Activated CD4-positive, alpha-beta T cell treated with anti-CD3 and anti-CD28 coated beads, Interleukin-10, Interleukin-2, amounts not matched to agents 100 ng/mL and 50 ng/mL, durations not matched to agents 16 hours and 8 hours (primary cell): ENCODE measurements at regions not wholly inside any gene's neighbourhood (a gene's known extent, or its start where the extent isn't known, plus 50 kb on each side); places are given as distances from the start of the nearest gene placed in this dataset.
A peak's percentile ranks its signal among the peaks of the same experiment; 100 is the strongest.

Source experiments
- DNase-seq: peaks from one replicate; pipeline ENCODE4 v3.0.0-alpha.2; 2020

DNA sequence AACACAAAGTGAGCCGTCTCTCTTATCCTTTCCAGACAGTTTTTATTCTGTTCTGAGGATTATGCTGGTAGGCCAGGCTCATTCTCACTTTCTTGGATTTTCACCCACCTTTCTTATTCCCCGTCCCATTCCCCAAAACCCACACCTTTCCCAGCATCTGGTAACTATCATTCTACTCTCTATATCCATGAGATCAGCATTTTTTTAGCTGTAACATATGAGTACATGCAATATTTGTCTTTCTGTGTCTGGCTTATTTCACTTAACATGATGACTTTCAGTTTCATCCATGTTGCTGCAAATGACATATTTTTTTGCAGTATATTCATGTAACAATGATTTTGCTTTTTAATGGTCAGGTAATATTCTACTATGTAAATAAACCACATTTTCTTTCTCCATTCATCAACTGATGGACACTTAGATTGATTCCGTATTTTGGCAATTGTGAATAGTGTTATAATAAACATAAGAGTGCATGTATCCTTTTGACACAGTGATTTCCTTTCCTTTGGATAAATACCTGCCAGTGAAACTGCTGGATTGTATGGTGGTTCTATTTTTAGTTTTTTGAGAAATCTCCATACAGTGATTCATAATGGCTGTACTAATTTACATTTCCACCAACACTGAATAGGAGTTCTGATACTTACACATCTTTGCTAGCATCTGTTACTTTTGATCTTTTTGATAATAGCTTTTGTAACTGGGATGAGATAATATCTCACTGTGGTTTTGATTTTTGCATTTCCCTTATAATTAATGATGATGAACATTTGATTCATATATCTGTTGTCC lies 289.3 kb downstream of the RPRM start:
- DNase-seq = no peak

DNA sequence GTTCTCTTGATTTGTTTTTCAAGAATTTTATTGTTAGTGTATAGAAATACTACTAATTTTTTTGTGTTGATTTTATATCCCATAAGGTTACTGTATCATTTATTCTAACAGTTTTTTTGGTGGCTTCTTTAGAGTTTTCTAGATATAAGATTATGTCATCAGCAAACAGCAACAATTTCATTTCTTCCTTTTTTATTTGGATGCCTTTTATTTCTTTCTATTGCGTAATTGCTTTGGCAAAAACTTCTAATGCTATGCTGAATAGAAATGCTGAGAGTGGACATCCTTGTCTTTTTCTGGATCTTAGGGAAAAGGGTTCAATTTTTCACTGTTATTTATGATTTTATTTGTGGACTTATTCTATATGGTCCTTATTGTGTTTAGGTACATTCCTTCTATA lies 298.8 kb downstream of the RPRM start:
- DNase-seq = no peak

DNA sequence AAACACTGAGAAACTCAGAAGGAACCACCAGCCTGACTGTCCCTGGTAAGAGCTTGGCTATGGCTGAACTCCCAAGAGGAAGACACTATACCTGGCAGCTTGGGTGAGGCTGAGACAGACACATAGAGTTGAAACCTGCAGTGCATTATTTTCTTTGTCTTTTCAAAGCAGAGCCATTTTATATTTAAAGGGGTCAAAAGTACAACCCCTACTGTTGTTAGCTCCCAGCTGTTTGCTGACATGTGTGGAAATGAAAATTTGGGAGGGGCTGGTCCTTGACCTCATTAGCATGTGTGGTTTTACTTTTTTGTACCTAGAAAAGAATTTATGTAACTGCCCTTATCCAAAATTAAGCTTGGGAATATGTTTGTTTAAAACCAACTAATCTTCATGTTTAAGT lies 309.0 kb downstream of the RPRM start:
- no peak for DNase-seq

DNA sequence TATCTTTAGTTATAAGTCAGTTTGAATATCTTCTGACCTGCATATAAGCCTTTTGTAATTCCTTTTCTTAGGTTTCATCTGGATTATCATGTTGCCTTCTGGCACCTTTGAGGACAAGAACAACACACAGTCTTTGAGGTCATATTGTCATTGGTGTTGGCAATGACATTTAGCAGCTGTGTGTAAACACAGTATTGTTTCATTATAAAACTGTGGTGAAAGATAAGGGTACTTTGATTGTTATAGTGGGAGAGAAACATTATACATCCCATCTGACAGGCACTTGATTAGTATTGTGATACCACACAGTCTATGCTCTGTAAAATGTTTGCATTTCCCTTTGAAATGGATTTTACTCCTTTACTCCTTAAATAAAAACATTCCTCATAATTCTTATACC lies 313.5 kb downstream of the RPRM start:
- no peak for DNase-seq

DNA sequence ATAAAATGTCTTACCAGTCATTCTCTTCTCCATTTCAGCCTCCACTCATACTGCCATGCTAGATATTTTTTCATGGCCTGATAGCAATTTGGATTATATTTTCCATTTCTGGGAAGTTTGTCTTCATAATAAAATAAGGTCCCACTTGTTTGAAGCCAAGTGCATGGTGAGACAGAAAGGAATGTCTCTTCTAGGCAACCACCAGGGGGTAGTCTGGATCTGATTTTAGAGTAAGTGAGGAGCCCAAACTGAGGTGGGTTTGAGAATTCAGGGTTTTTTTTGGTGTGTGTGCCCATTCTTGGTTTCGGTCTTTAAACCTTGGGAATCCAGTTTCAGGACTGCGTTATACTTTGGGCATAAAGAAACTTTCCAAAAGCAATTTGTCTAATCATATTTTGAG lies 315.5 kb downstream of the RPRM start:
- peak; percentile 21 for DNase-seq

DNA sequence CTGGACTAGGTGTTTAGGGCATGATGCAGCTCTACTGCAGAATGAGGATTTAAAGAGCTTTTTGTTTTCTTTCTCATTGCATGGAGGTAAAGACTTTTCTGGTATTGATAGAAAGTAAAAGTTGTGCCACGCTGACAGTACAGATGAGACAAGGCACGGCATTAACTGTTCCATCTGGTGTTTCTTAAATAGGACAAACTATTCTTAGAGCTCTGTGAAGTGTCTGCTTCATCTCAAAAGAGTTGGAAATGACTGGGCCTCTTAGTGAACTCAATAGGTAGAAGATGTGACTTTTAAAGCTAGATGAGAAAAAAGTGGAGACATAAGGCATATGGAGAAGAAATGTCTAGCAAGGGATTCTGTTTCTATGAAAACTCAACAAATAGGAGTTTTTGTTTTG lies 321.8 kb downstream of the RPRM start:
- no peak for DNase-seq

DNA sequence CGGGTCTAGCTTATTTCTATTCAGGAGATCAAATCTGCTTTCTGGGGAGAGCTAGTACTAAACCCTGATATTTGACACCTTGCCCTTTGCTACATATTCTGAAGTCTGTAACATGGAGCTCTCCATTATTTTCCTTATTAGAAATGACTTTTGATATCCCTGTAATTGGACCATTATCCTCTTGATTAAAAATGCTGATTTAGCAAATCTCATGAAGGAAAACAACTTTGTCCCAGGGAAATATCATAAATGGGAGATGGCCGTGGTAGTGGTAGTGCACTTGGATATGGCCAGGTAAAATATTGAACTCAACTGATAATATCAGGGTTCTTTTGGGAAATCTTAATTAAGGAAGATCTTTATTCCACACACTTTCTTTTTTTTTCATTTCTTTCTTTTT lies 326.5 kb downstream of the RPRM start:
- DNase-seq = no peak

DNA sequence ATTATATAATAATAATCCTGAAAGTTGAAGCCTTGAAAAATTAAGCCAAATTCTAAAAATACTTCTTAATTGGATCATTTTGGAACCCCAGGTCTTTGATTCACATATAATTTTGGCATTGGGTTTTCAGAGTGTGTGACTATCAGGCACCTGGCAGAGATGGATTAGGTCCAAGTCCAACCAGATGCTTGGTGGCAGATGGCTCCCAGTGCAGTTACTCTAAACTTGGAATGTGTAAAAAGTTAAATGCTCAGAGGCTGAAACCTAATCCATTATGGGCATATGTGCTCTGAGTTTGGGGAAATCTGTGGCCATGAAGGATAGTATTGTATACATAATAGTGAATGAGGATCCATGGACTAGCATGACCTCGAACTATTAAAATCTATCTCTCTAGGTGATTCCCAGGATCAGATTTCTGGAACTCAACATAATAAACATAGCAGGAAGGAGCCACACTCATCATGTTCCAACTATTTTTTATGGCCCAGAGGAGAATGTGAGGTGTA lies 333.0 kb downstream of the RPRM start:
- DNase-seq = no peak

DNA sequence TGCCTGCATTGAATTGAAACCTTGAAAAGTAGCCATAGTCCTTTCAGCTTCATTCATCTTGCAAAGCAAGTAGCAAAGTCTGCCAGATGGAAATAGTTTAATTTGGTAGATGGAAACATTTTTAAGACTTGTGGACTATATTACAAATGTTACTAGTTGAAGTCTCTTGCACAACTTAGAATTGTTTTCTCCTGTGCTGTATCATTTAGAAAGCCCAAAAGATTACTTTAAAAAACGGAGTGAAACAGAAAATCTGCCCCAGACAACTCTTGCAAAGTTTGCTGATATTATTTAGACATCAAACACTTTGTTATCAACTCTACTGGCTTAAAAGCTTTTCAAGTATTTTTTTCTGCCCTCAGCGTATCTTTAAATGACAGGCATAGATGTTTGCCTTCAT lies 335.0 kb downstream of the RPRM start:
- DNase-seq = no peak

DNA sequence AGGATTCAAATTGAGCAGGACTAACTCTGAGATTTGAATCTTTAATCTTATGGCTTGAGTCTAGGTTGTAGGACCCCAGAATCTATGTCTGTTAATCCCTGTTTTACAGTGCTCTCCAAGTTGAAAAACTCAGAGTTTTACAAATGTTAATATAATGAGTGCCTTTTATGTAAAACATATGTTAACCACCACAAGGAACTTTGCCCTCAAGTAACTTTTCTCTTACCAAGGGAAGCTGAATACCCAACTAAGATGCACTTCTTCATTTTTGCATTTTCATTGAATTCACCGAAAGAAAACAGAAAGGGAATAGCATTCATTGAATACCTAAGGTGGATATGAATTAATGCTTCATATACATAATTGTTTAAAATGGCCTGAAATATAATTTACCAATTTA lies 338.1 kb downstream of the RPRM start:
- no peak for DNase-seq

DNA sequence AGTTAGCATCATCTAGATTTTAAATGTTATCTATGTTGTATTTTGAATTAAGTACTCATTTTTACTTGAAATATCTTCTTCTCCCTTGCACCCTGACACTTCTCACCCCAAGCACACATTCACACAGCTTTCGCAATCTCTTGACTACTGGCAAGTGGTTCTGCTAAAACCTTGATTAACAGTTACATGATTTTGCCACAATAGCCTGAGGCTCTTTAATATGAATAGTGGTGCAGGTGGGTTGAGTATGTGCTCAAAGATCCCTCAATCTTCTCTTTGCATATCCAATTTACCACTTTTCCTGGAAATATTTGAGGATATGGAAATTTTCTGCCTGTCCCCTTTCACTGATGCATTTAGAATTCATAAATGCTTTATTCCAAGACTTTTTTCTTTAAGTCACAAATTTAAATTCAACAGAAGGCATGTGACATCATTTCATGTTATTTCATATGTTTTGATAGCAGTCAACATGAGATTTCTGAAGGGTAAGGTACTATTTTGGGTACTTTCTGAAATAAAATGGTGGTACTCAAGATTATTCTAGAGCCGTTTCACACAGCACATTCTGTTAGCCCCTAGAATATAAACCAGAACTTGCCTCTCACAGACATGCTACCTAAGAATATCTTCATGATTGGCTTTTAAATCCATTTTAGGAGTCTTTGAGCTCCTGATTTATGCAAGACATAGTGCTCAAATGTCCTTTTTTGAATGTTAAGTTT lies 339.7 kb downstream of the RPRM start:
- DNase-seq = no peak

DNA sequence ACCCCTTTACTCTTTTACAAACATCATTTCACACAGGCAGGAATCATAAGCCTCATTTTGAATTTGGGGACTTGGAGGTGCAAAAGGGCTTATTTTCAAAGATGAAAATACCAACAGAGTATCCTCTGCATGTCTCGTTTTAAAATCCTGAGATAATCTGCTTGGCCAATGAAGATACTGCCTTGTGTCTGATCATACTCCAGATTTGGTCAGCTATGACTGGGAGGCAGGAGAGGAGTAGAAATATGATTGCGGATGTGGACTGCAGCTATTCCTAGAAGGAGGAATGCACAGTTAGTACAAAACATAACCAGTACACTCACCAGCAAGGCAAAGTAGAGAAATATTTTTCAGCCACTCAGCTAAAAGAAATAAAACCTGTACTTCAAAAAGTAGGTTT lies 342.3 kb downstream of the RPRM start:
- no peak for DNase-seq

DNA sequence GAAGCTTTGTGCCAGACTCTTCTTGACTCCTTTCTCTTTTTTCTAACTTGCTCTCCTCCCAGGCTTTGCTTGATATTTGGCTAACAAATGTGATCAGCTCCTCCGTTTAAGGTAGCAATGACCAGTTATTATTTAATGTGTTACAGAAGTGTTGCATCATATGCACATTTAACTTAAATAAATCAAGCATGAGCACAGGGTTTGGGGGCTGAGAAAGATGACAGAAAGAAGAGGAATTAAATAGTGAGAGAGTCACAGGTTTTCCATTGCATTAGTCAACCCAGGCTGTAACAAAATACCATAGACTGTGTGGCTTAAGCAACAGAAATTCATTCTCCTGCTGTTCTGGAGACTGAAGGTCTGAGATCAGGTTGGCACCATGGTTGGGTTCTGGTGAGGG lies 343.8 kb downstream of the RPRM start:
- DNase-seq = no peak

DNA sequence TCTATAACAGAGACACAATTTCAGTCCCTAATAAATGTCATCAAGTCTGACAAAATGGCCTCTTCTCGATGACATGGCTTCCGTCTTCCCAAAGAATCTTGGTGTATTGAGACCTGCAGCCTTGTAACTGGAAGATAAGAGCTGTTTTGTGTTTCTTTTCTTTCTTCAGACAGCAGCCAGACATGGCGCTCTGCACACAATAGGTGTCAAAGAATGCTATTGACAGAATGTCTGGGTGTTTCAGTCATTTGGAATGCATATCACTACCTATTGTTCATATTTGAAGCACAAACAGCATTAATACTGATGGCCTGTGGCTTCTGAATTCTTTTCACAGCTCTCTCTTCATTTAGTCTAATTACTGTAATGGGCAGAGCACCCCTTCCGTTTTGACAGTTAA lies 344.8 kb downstream of the RPRM start:
- DNase-seq = no peak

DNA sequence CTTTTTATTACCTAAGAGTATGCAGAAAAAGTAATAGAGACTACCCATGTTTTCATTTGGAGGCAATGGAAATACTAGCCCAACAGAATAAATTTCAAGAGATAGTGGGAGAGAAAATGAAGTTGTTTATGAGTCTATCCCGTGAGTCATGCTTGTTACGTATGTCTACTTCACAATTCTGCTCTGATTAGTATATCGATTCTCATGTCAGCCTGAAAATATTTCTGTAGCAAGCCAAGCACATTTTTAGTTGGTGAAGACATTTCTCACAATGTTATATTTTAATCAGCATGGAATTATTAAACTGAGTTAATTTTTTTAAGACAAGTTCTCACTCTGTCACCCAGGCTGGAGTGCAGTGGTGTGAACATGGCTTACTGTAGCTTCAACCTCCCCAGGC lies 346.1 kb downstream of the RPRM start:
- DNase-seq = no peak

DNA sequence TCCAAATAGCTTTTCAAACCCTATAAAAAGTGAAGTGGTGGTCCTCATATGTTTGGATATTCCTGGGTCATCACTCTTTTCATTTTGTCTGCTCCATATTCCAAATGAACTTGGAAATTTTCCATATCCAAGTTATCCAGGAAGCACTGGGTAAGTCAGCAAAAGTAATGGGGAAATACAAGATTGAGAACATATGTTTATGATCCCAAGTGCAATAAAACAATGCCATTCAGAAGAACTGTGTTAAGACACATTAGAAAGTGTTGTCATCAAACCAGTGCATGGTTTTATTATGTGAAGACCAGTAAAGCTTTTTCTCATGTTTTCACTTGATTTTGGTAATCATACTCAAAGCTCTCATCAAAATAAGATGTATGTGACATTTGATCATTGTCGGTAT lies 363.4 kb downstream of the RPRM start:
- no peak for DNase-seq

DNA sequence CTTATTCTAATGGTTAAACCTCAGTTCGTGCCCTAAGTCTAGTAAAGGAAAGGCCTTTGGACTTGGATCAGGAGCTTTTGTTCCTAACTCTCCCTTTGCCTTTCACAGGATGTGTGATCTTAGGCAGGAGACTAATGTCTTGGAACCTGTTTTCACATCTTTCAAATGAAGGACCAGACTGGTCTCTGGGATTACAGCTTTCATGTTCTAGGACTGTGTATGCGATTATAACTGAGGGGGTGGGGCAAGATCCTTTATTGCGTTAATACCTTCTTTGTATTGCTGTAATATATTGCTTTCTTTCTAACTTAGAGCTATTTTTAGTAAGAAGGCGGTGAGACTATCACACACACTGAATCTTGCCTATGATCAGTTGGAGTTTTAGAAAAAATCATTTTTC lies 368.1 kb downstream of the RPRM start:
- no peak for DNase-seq

DNA sequence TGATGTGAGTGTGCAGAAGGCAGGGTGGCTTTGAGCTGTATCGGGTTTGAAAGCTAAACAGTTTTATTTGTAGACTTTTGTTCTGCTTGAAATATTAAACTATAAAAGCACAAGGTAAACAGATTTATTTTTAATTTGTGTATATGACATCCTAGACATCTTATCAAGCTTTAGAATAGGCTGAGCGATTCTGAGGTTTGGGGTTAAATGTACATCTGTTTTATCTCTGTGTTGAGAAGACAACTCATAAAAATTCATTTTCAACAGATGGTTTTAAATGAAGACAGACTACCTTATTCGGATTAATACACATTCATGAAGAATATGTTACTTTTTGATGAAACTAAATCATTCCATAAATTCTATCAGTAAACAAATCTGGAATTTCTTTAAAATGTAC lies 368.8 kb downstream of the RPRM start:
- no peak for DNase-seq

DNA sequence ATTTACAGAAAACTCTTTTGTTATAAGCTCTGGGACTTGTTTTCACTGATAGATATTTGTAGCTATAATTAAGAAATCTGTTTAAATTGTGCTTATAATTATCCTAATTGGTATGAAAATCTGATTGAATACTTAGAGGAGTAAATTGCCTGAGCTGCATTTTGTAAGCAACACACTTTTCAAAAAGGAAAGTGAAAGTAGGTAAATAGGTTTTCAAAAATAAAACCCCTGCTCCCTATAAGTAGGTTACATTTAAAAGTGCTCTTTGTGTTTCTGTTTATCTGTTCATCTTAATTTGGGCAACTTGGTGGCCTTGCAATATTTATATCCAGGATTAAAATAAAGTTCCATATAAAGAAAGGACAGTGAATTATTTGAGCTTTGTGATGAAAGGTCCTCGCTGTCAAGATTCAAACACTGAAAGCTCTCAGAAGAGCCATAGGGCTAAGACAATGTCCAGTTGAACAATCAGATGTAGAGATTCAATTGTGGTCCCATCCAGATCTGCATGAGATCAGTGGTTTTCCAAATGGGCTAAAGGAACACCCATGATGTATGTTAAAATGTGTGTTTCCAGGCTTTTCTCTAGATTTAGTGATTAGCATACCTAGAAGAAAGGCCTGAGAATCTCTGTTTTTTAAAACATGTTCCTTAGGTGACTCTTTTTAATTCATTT lies 371.6 kb downstream of the RPRM start:
- DNase-seq = no peak

DNA sequence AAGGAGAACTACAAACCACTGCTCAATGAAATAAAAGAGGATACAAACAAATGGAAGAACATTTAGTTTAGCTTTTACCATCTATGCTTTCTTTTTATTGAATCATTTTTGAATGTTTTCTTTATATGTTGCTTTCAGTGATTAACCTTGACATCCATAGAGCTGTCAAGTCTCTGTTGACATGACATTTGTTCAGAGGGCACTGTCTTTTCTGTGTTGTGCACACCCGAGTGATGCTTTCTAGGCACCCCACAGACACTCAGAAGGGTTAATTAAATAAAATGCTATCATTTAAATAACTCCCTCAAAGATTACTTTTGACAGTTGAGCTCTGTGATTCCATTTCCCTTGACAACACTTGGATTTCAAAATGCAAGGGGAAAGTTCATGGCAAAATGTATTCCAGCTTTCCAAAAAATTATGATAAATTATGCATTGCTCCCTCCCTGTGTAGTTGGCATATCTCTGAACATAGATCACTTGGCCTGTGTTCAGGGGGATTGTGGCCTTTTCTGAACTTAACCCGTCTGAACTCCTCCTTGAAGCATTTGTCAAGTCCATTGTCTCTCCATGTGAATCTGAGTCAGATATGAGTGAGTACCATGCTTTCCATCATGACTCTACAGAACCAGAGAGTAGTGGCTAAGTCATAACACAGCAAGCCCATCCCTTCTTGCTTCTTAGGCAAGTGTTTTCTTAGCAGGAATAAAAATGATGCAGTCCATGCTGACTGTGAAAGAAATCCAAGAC lies 372.6 kb downstream of the RPRM start:
- no peak for DNase-seq

DNA sequence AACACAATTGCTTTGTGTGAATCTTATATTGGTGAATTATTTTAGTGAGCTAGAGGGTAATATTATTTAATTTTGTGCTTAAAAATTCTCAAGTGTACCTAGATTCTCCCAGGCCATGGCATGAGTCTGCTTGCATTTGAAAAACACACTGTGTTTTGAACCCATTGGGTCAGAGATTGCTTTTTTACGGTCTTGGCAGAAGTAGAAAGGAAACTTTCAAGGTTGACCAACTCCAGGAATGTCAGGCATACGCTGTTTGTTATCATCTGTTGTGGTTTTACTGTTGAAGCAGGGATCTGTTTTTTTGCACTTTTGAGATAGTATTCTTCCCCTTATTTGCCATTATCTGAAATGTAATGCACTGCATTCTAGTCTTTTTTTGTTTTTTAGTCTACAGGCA lies 377.4 kb downstream of the RPRM start:
- DNase-seq = no peak

DNA sequence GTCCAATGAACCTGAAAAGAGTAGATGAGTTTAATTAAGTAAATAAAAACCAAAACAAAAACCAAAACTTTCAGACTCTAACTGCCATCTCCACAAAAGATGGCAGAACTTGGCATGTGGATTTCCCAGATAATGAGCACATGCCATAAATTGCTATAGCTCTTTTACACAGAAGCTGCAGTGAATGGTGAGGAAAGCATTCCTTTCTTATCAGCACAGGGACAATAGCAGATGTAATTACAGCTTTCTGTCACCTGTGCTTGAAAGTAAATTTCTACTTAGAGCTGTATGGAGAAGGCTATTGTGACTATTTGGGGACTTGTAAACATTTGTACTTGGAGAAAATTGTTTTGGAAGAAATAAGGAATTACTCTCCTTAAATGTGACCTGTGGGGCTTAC lies 378.4 kb downstream of the RPRM start:
- DNase-seq = no peak

DNA sequence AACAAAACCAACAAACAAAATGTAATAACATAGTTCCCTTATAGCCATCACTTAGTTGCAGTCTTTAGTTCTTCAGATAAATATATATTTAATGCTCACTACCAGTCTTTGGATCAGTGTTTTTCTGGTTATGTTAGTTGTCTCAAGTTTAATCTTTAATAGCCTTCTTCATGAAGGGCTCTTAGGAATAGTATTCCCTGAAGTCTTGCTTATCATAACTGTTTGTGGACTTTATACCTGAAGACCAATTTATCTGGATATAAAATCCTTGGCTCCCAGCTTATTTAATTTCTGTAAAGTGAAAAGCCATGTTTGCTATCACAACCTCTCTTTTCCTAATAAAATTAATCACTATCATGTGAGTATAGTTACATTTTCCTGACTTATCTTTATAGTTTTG lies 379.7 kb downstream of the ARL6IP6 start:
- DNase-seq = no peak
